Spleen (tissue), 11 donors: ENCODE measurements at regions not wholly inside any gene's neighbourhood (a gene's known extent, or its start where the extent isn't known, plus 50 kb on each side); places are given as distances from the start of the nearest gene placed in this dataset.

Experiments used
- DNase-seq: peaks from one replicate; pipeline ENCODE4 v3.0.0-alpha.2; 2020
- H3K27ac ChIP-seq, 8 donors: fragments of 200-600 bp; sonication (generic) in 7 of 8; 1 replicate in 4 of 8; 2 replicates in 4 of 8; pipeline versions ENCODE4 v1.5.0 to v1.8.0; 2016 to 2021; ENCODE audit warnings: inconsistent platforms in 4 of 8, mild to moderate bottlenecking in 4 of 8, moderate library complexity in 1 of 8
- H3K27me3 ChIP-seq, 7 donors: fragments of 200-600 bp; sonication (generic) in 6 of 7; replicated peaks in 1 of 7; 1 replicate in 4 of 7; 2 replicates in 3 of 7; pipeline versions ENCODE4 v1.5.0 to v1.8.0; 2016 to 2021; ENCODE audit warnings: inconsistent platforms in 3 of 7, mild to moderate bottlenecking in 1 of 7
- H3K36me3 ChIP-seq, 6 donors: fragments of 200-600 bp; sonication (generic) in 5 of 6; 1 replicate in 4 of 6; 2 replicates in 2 of 6; pipeline versions ENCODE4 v1.5.0 to v1.8.0; 2016 to 2021; ENCODE audit warnings: inconsistent platforms in 2 of 6
- H3K4me1 ChIP-seq, 6 donors: fragments of 200-600 bp; sonication (generic) in 5 of 6; 1 replicate in 3 of 6; 2 replicates in 3 of 6; pipeline versions ENCODE4 v1.5.0 to v1.8.0; 2016 to 2021; ENCODE audit warnings: inconsistent platforms in 3 of 6
- H3K4me3 ChIP-seq, 8 donors: fragments of 200-600 bp; sonication (generic) in 7 of 8; 1 replicate in 4 of 8; 2 replicates in 4 of 8; pipeline versions ENCODE4 v1.5.0 to v1.8.0; 2016 to 2021; ENCODE audit warnings: inconsistent platforms in 4 of 8, mild to moderate bottlenecking in 4 of 8, moderate library complexity in 2 of 8
- H3K9me3 ChIP-seq, 8 donors: fragments of 200-600 bp; sonication (generic) in 7 of 8; 1 replicate in 4 of 8; 2 replicates in 4 of 8; pipeline versions ENCODE4 v1.5.0 to v1.8.0; 2016 to 2021; ENCODE audit warnings: inconsistent platforms in 4 of 8
- POLR2A ChIP-seq, 3 donors: fragments of 450-650 bp; IDR thresholded peaks; one replicate each; pipeline ENCODE4 v1.5.1; 2017; ENCODE audit warnings: antibody characterized with exemption in 3 of 3, mild to moderate bottlenecking in 1 of 3
- POLR2AphosphoS5 ChIP-seq, 3 donors: sonication (generic); formaldehyde crosslinking; IDR thresholded peaks; one replicate each; pipeline ENCODE4 v1.5.1; 2017; ENCODE audit warnings: antibody characterized with exemption in 3 of 3
- WGBS, 5 donors: extraction: QIAGEN DNeasy Blood & Tissue Kit in 3 of 5; methylation state at CpG; one replicate each; pipeline versions ENCODE4 v1.1.5 to v1.1.7; 2013 to 2018; 5-methylcytosine and 5-hydroxymethylcytosine counted together
- intact Hi-C: fragments of 100-400 bp; cut with DNase I; formaldehyde crosslinking; loops from one replicate; pipeline ENCODE4 v1.15.0; 2023; ENCODE audit warnings: low total_unique reads
- TF ChIP-seq, protein P1 (sequence below), 11 experiments: fragments of 200-600 bp in 7 of 11; fragments of 450-650 bp in 4 of 11; sonication (generic) in 4 of 11; IDR thresholded peaks in 8 of 11; conservative IDR thresholded peaks in 3 of 11; 1 replicate in 7 of 11; 2 replicates in 4 of 11; pipeline versions ENCODE4 v1.4.0 to v1.8.0; 2016 to 2021; ENCODE audit warnings: antibody characterized with exemption in 11 of 11, inconsistent platforms in 4 of 11, mild to moderate bottlenecking in 1 of 11
- donor health status: healthy with polysubstance abuse.
- donor health status: DM: no; HTN: no; CAD: no; lungs with moderate emphysema.
- donor health status: DM: no; HTN: no; CAD: no.
- donor health status: Bipolar disorder and iron deficiency.
- donor health status: healthy.
- donor health status: DM: no; HTN: no; CAD: no.
- donor health status: DM: yes; HTN: yes; CAD: no.

GRCh38 chr6:169157197-169158148 is 96.2 kb downstream of the THBS2 start:
- no peak for DNase-seq
- Histone ChIP-seq H3K4me1 (peaks cover 0 to 5% (median 0%) of the 10 kb centered on the region in 6 donors), H3K4me3 (no peak overlapping the region), H3K27me3 (peaks cover 0 to 8% (median 0%) of the 10 kb centered on the region in 7 donors), H3K36me3 (no peaks in the 10 kb centered on the region), H3K27ac (peak overlapping the region in 3 of 8 donors; percentile 4 to 51 (median 37)), H3K9me3 (no peaks in the 10 kb centered on the region)
- WGBS, 5 donors: 74 to 89% (median 82%) methylated on average over 22 of the region's 22 CpGs
- intact Hi-C loops: no loop called here
- no peak for TF ChIP-seq POLR2A (IDR thresholded peaks at IDR 0.05)
- no peak for TF ChIP-seq POLR2AphosphoS5 (IDR thresholded peaks at IDR 0.05)
- TF ChIP-seq, protein P1, sequence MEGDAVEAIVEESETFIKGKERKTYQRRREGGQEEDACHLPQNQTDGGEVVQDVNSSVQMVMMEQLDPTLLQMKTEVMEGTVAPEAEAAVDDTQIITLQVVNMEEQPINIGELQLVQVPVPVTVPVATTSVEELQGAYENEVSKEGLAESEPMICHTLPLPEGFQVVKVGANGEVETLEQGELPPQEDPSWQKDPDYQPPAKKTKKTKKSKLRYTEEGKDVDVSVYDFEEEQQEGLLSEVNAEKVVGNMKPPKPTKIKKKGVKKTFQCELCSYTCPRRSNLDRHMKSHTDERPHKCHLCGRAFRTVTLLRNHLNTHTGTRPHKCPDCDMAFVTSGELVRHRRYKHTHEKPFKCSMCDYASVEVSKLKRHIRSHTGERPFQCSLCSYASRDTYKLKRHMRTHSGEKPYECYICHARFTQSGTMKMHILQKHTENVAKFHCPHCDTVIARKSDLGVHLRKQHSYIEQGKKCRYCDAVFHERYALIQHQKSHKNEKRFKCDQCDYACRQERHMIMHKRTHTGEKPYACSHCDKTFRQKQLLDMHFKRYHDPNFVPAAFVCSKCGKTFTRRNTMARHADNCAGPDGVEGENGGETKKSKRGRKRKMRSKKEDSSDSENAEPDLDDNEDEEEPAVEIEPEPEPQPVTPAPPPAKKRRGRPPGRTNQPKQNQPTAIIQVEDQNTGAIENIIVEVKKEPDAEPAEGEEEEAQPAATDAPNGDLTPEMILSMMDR (IDR thresholded peaks at IDR 0.05 in 8 of 11, conservative IDR thresholded peaks at IDR 0.05 in 3 of 11): no peak

DNA sequence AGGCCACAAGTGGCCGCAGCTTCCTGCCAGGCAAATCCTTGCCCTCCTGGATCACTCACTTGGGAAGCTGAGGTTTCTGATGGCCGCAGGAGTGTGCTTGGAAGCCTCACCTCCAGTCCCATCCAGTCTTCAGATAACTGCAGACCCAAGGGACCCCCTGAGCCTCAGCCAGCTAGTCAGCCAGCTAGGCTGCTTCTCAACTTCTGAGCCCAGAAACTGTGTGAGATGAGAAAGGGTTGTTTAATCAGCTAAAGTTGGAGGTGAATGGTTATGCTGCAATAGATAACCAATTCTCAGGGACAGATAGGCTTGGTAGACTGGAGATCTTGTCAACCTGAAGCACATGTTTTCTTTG is 96.9 kb downstream of the THBS2 start:
- Histone ChIP-seq H3K36me3 (no peaks in the 10 kb centered on the region), H3K4me1 (peaks cover 0 to 5% (median 0%) of the 10 kb centered on the region in 6 donors), H3K27ac (no peak overlapping the region), H3K9me3 (no peaks in the 10 kb centered on the region), H3K4me3 (no peak overlapping the region), H3K27me3 (peaks cover 0 to 8% (median 0%) of the 10 kb centered on the region in 7 donors)
- TF ChIP-seq POLR2AphosphoS5 (IDR thresholded peaks at IDR 0.05): no peak
- TF ChIP-seq POLR2A (IDR thresholded peaks at IDR 0.05): no peak
- TF ChIP-seq, protein P1 (IDR thresholded peaks at IDR 0.05 in 8 of 11, conservative IDR thresholded peaks at IDR 0.05 in 3 of 11): no peak
- WGBS, 5 donors: 88 to 100% (median 93%) methylated on average over 1 to 2 of the region's 2 CpGs
- DNase-seq: no peak
- intact Hi-C loops: no loop called here

DNA sequence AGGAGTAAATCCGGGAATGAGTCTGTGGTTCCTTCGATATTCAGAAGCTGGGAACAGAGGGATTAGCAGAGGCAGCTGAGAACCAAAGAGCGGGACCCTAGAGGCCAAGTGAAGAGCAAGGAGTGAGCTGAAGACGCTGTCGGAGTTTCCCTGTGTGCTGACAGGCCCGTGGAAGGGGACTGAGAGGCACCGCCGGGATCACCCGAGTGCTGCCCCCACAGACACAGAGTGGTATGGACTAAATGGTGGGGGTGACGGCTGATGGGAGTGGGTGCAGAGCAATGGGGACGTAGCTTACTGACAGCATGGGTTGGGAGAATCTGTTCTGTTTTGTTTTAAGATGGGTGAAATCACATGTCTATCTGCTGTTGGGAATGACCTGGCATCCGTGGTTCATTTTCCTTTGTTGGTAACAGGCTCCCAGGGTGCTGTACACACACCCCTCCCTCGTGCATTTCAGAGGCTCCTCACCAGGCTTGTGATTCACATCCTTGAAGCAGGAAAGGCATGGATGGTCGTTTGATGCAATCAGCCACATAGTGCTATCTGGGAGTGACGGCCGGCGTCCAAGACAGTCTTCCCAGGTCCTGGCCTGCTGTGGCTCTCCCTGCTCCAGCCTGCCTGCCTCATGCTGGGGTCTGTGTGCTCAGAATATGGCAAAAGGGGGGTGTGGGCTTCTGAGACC is 97.4 kb downstream of the THBS2 start:
- TF ChIP-seq, protein P1 (IDR thresholded peaks at IDR 0.05 in 8 of 11, conservative IDR thresholded peaks at IDR 0.05 in 3 of 11): no peak
- no peak for TF ChIP-seq POLR2A (IDR thresholded peaks at IDR 0.05)
- TF ChIP-seq POLR2AphosphoS5 (IDR thresholded peaks at IDR 0.05): no peak
- WGBS, 5 donors: 72 to 86% (median 85%) methylated on average over 16 to 17 of the region's 17 CpGs
- intact Hi-C loops: no loop called here
- H3K4me1 ChIP-seq: peaks cover 0 to 5% (median 0%) of the 10 kb centered on the region in 6 donors
- no peak overlapping the region for H3K27ac ChIP-seq
- no peaks in the 10 kb centered on the region for H3K36me3 ChIP-seq
- H3K9me3 ChIP-seq: peaks cover 0 to 5% (median 0%) of the 10 kb centered on the region in 8 donors
- peaks cover 0 to 6% (median 0%) of the 10 kb centered on the region in 7 donors for H3K27me3 ChIP-seq
- DNase-seq: no peak
- H3K4me3 ChIP-seq: no peak overlapping the region

DNA sequence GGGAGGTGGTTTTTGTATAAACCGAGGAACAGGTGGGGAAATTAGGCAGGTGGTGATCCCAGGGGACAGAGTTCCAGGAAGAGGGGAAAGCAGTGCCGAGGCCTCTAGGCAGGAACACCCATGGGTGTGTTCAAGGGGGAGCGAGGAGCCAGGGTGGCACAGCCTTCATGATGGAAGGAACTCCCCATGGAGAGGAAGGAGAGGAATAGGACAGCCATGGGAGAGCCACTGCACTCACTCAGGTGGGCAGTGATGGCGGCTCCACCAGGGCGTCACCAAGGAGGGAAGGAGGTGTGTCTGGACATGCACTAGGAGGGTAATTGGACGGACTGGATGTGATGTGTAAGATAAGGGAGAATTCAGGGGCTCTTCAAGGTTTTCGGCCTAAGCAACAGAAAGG is 98.2 kb downstream of the THBS2 start:
- Histone ChIP-seq H3K27me3 (no peaks in the 10 kb centered on the region), H3K36me3 (no peaks in the 10 kb centered on the region), H3K4me1 (peaks cover 0 to 5% (median 0%) of the 10 kb centered on the region in 6 donors), H3K27ac (no peak overlapping the region), H3K9me3 (peaks cover 0 to 12% (median 5%) of the 10 kb centered on the region in 8 donors), H3K4me3 (no peak overlapping the region)
- TF ChIP-seq POLR2AphosphoS5 (IDR thresholded peaks at IDR 0.05) (no peak), POLR2A (IDR thresholded peaks at IDR 0.05) (no peak)
- TF ChIP-seq, protein P1 (IDR thresholded peaks at IDR 0.05 in 8 of 11, conservative IDR thresholded peaks at IDR 0.05 in 3 of 11): no peak
- WGBS, 5 donors: 82 to 92% (median 91%) methylated on average over 7 of the region's 7 CpGs
- no peak for DNase-seq
- intact Hi-C loops: no loop called here
